IPS-20b (cell line): ENCODE measurements at regions not wholly inside any gene's neighbourhood (a gene's known extent, or its start where the extent isn't known, plus 50 kb on each side); places are given as distances from the start of the nearest gene placed in this dataset.

ENCODE experiments used
- H3K27ac ChIP-seq: one replicate; pipeline ENCODE4 v1.5.1; 2013; ENCODE audit warnings: low read length
- H3K27me3 ChIP-seq: 2 replicates; pipeline ENCODE4 v1.6.1; 2013; ENCODE audit warnings: mild to moderate bottlenecking, low read length, inconsistent platforms; ENCODE audit not compliant: insufficient read depth
- H3K36me3 ChIP-seq: 2 replicates; pipeline ENCODE4 v1.6.1; 2013; ENCODE audit warnings: low read depth, mild to moderate bottlenecking, inconsistent platforms, low read length, moderate library complexity; ENCODE audit not compliant: insufficient read depth
- H3K4me1 ChIP-seq: 2 replicates; pipeline ENCODE4 v1.6.1; 2013; ENCODE audit warnings: mild to moderate bottlenecking, control low read depth, inconsistent platforms, low read length, moderate library complexity; ENCODE audit not compliant: insufficient read depth
- H3K4me3 ChIP-seq: 2 replicates; pipeline ENCODE4 v1.5.1; 2013; ENCODE audit warnings: mild to moderate bottlenecking, low read length, inconsistent platforms
- H3K9ac ChIP-seq: 2 replicates; pipeline ENCODE4 v1.6.1; 2013; ENCODE audit warnings: low read depth, mild to moderate bottlenecking, inconsistent platforms, low read length, moderate library complexity
- H3K9me3 ChIP-seq: 2 replicates; pipeline ENCODE4 v1.6.1; 2013; ENCODE audit warnings: mild to moderate bottlenecking, low read depth, low read length, inconsistent platforms; ENCODE audit not compliant: insufficient read depth

- Histone ChIP-seq H3K9me3 (no peaks in the 10 kb centered on the region), H3K4me3 (no peak overlapping the region), H3K27ac (no peak overlapping the region), H3K36me3 (no peaks in the 10 kb centered on the region), H3K4me1 (peaks cover 10% of the 10 kb centered on the region; the same call in 1 of the 2 replicates), H3K27me3 (no peaks in the 10 kb centered on the region), H3K9ac (no peak overlapping the region)
Measured at GRCh38 chr2:215811409-215812345, 201.7 kb downstream of the MREG start.

GRCh38 chr2:215811003-215811402 is 202.3 kb downstream of the MREG start:
- no peak overlapping the region for H3K4me3 ChIP-seq
- no peaks in the 10 kb centered on the region for H3K27me3 ChIP-seq
- no peaks in the 10 kb centered on the region for H3K36me3 ChIP-seq
- peaks cover 10% of the 10 kb centered on the region; the same call in 1 of the 2 replicates for H3K4me1 ChIP-seq
- H3K9ac ChIP-seq: no peak overlapping the region
- no peak overlapping the region for H3K27ac ChIP-seq
- H3K9me3 ChIP-seq: no peaks in the 10 kb centered on the region

DNA sequence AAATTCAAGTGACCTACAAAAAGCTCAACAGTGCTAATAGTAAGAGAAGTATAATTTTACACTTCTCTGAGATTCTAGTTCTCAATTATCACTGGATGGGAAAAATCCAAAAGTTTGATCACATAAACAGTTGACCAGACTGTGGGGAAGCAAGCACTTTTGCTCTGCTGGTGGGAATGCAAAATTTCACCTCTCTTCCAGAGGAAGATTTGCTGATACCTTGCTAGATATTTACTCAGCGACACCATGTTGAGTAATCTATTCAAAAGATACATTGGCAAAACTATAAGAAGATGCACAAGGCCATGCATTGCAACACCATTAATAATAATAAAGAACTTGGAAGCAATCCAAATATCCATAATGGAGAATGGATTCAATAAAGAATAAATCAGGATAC is 204.4 kb downstream of the MREG start:
- Histone ChIP-seq H3K4me3 (peak overlapping the region; percentile 18; the same call in 1 of the 2 replicates), H3K27me3 (no peaks in the 10 kb centered on the region), H3K4me1 (peaks cover 10% of the 10 kb centered on the region; the same call in 1 of the 2 replicates), H3K9ac (peak overlapping the region; percentile 15; the same call in 1 of the 2 replicates), H3K9me3 (no peaks in the 10 kb centered on the region), H3K27ac (no peak overlapping the region), H3K36me3 (no peaks in the 10 kb centered on the region)

DNA sequence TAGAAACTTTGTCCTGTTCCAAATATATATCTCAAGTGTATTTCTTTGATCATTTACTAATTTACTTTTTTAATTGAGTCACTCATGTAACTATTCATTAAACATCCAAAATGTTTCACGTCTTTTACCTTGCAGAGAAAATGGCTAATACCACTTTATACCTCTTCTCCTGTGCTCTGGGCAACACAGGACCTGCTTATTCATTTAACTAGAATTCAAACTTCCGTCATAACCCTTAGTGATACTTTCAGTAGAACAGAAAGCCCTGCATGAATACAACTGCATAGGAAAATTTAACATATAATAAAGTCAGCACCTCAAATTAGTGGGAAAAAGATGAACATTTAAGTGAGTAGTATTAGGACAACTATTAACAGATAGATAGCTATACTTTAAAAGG is 205.2 kb downstream of the MREG start:
- peaks cover 10% of the 10 kb centered on the region; the same call in 1 of the 2 replicates for H3K4me1 ChIP-seq
- H3K9me3 ChIP-seq: peaks cover 3% of the 10 kb centered on the region; the same call in 1 of the 2 replicates
- no peaks in the 10 kb centered on the region for H3K27me3 ChIP-seq
- no peak overlapping the region for H3K4me3 ChIP-seq
- no peaks in the 10 kb centered on the region for H3K36me3 ChIP-seq
- no peak overlapping the region for H3K27ac ChIP-seq
- no peak overlapping the region for H3K9ac ChIP-seq

- H3K27me3 ChIP-seq: no peaks in the 10 kb centered on the region
Measured at GRCh38 chr2:215805493-215805892, 207.9 kb downstream of the MREG start.

GRCh38 chr2:215803150-215803549 is 210.2 kb downstream of the MREG start:
- Histone ChIP-seq H3K36me3 (no peaks in the 10 kb centered on the region), H3K27me3 (no peaks in the 10 kb centered on the region), H3K27ac (no peak overlapping the region), H3K9ac (no peak overlapping the region), H3K9me3 (peaks cover 3% of the 10 kb centered on the region), H3K4me3 (no peak overlapping the region), H3K4me1 (peaks cover 6% of the 10 kb centered on the region; the same call in 1 of the 2 replicates)

More at GRCh38 chr2:215805493-215805892, 207.9 kb downstream of the MREG start:
- Histone ChIP-seq H3K36me3 (no peaks in the 10 kb centered on the region), H3K9ac (no peak overlapping the region), H3K9me3 (peaks cover 3% of the 10 kb centered on the region), H3K27ac (no peak overlapping the region), H3K4me3 (no peak overlapping the region), H3K4me1 (peaks cover 10% of the 10 kb centered on the region; the same call in 1 of the 2 replicates)

GRCh38 chr2:215799194-215799593 is 214.2 kb downstream of the MREG start:
- no peaks in the 10 kb centered on the region for H3K36me3 ChIP-seq
- H3K27me3 ChIP-seq: no peaks in the 10 kb centered on the region
- H3K4me3 ChIP-seq: no peak overlapping the region
- no peak overlapping the region for H3K9ac ChIP-seq
- no peak overlapping the region for H3K27ac ChIP-seq
- H3K9me3 ChIP-seq: peaks cover 3% of the 10 kb centered on the region
- peaks cover 4% of the 10 kb centered on the region; the same call in 1 of the 2 replicates for H3K4me1 ChIP-seq

GRCh38 chr2:215797676-215798075 is 215.7 kb downstream of the MREG start:
- Histone ChIP-seq H3K9ac (no peak overlapping the region), H3K4me1 (peaks cover 4% of the 10 kb centered on the region; the same call in 1 of the 2 replicates), H3K4me3 (no peak overlapping the region), H3K36me3 (no peaks in the 10 kb centered on the region), H3K27me3 (no peaks in the 10 kb centered on the region), H3K27ac (no peak overlapping the region), H3K9me3 (no peaks in the 10 kb centered on the region; the same call in 1 of the 2 replicates)

- peaks cover 9% of the 10 kb centered on the region for H3K4me1 ChIP-seq
- no peaks in the 10 kb centered on the region for H3K9me3 ChIP-seq
- H3K9ac ChIP-seq: no peak overlapping the region
- H3K27me3 ChIP-seq: no peaks in the 10 kb centered on the region
- no peak overlapping the region for H3K27ac ChIP-seq
- no peaks in the 10 kb centered on the region for H3K36me3 ChIP-seq
- no peak overlapping the region for H3K4me3 ChIP-seq
Measured at GRCh38 chr2:215796140-215796855, 217.1 kb downstream of the MREG start.

DNA sequence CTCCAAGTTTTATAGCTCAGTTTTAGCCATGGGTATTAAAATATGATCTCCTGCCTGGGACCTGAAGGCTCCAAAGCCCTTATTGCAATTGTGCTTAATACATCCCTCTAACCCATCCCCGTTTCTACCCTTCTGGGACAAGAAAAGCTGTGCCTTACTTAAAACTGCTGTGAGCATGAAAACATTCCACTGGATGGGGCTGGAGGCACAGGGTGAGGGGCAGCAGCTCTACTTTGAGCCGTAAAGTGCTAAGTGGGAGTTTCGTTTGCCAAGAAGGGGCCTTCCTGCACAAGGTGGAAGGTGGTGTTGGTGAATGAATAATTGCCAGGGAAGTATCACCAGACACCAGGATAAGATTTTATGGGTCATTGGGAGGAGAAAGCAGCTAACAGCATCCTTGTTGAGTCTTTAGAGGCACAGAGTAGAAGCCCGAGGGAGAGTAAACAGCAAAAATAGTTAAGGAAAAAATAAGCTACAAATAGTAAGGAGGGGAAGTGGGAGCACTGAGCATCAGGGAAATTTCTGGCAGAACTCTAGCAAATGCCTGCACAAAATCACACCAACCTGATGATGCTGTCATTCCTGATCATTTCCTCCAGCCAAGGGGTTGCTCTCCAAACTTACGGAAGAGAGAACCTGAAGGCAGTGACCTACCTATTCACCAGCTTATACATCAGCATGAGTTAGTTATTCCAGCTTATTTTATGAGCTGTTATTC is 218.4 kb downstream of the MREG start:
- H3K4me1 ChIP-seq: peaks cover 13% of the 10 kb centered on the region
- H3K4me3 ChIP-seq: no peak overlapping the region
- H3K9me3 ChIP-seq: no peaks in the 10 kb centered on the region
- no peak overlapping the region for H3K27ac ChIP-seq
- no peak overlapping the region for H3K9ac ChIP-seq
- H3K36me3 ChIP-seq: no peaks in the 10 kb centered on the region
- no peaks in the 10 kb centered on the region for H3K27me3 ChIP-seq
